ENCODE measurements at regions not wholly inside any gene's neighbourhood (a gene's known extent, or its start where the extent isn't known, plus 50 kb on each side); places are given as distances from the start of the nearest gene placed in this dataset.

- H3K27me3 ChIP-seq (ENCODE audit: control insufficient read depth in 1 of 2, insufficient read depth in 2 of 2, low read length in 2 of 2): no peaks in the 10 kb centered on the region
- H3K4me2 ChIP-seq (ENCODE audit: low read depth, low read length): no peak overlapping the region
- BruUV-seq (replicated peaks): no TSS peak
- ChIA-PET POLR2A (no interaction called here), CTCF (ENCODE audit: low intra/inter-chr PET ratio, low total read pairs) (no interaction called here)
- no peak overlapping the region for H3K27ac ChIP-seq (ENCODE audit: extremely low read length, insufficient read depth, low read length)
- WGBS (ENCODE audit: low lambda C conversion rate): 5% methylated on average over 8 of the region's 8 CpGs
- no peaks in the 10 kb centered on the region for H3K9me3 ChIP-seq (ENCODE audit: low read length)
- H3K4me1 ChIP-seq (ENCODE audit: insufficient read depth, low read length): no peaks in the 10 kb centered on the region
- no peaks in the 10 kb centered on the region for H3K36me3 ChIP-seq (replicated peaks in 1 of 2; ENCODE audit: control insufficient read depth in 1 of 2, insufficient read depth in 2 of 2, low read length in 2 of 2)
- H3K4me3 ChIP-seq (replicated peaks in 1 of 3; ENCODE audit: insufficient read depth in 1 of 3, low read depth in 2 of 3, low read length in 3 of 3): no peak overlapping the region
- TF ChIP-seq ZBTB34 (CRISPR knock-in tag; IDR thresholded peaks at IDR 0.05): no peak
- TF ChIP-seq ZNF496 (CRISPR knock-in tag; IDR thresholded peaks at IDR 0.05; ENCODE audit: insufficient replicate concordance): no peak
- TF ChIP-seq ZBTB26 (CRISPR knock-in tag; IDR thresholded peaks at IDR 0.05; ENCODE audit: borderline replicate concordance): no peak
- TF ChIP-seq ZFAT (CRISPR knock-in tag; conservative IDR thresholded peaks at IDR 0.05): no peak
- no peak for TF ChIP-seq DMAP1 (CRISPR knock-in tag; IDR thresholded peaks at IDR 0.05)
- no peak for TF ChIP-seq ZNF225 (CRISPR knock-in tag; IDR thresholded peaks at IDR 0.05)
- TF ChIP-seq ZNF746 (CRISPR knock-in tag; IDR thresholded peaks at IDR 0.05): no peak
- H3K79me2 ChIP-seq (ENCODE audit: insufficient read depth, low read length): no peaks in the 10 kb centered on the region
- FAIRE-seq: no peak
- DNase-seq (ENCODE audit: low spot score): no peak
- H4K20me1 ChIP-seq (ENCODE audit: insufficient read depth, low read length): no peaks in the 10 kb centered on the region
- in situ Hi-C loops (cut with HindIII; ENCODE audit: extremely low pct_ligation_motif_present, low pct_unique_long_range_greater_than_20kb) (no loop called here), intact Hi-C loops (cut with micrococcal nuclease; ENCODE audit: unreplicated experiment) (no loop called here)
- ATAC-seq: no peak
- H2AFZ ChIP-seq (ENCODE audit: low read length): no peak overlapping the region
- H3K9ac ChIP-seq (ENCODE audit: insufficient read depth, low read depth, low read length): no peak overlapping the region
Measured at GRCh38 chr5:85716344-85717202, 901.2 kb upstream of the COX7C start.

Measured in HepG2 (cell line).